Transverse colon (tissue), 3 donors: ENCODE measurements at regions not wholly inside any gene's neighbourhood (a gene's known extent, or its start where the extent isn't known, plus 50 kb on each side); places are given as distances from the start of the nearest gene placed in this dataset.

Experiments
- CTCF ChIP-seq, 5 experiments: fragments of 200-600 bp in 3 of 5; fragments of 450-650 bp in 2 of 5; sonication (generic) in 3 of 5; IDR thresholded peaks; 1 replicate in 2 of 5; 2 replicates in 3 of 5; pipeline ENCODE4 v1.5.1; 2016 to 2017; ENCODE audit warnings: antibody characterized with exemption in 5 of 5, inconsistent platforms in 3 of 5, mild to moderate bottlenecking in 2 of 5, moderate library complexity in 1 of 5
- EP300 ChIP-seq: sonication (generic); formaldehyde crosslinking; IDR thresholded peaks from one replicate; pipeline ENCODE4 v1.6.1; 2017; ENCODE audit warnings: antibody characterized with exemption, low read depth

- no peak for TF ChIP-seq EP300
- no peak for TF ChIP-seq CTCF (IDR thresholded peaks at IDR 0.05)
Observed at GRCh38 chr13:103200118-103200885, 134.1 kb upstream of the SLC10A2 start.
